GM12892 (cell line): ENCODE measurements at regions not wholly inside any gene's neighbourhood (a gene's known extent, or its start where the extent isn't known, plus 50 kb on each side); places are given as distances from the start of the nearest gene placed in this dataset.

ENCODE experiments used
- POLR2A ChIP-seq: IDR thresholded peaks from 2 replicates; pipeline ENCODE4 v1.6.1; 2011; ENCODE audit warnings: low read depth, low read length, control low read depth
- POLR2AphosphoS5 ChIP-seq: IDR thresholded peaks from 2 replicates; pipeline ENCODE4 v1.6.1; 2011; ENCODE audit warnings: low read depth, low read length, control low read depth
- TAF1 ChIP-seq: IDR thresholded peaks from 2 replicates; pipeline ENCODE4 v1.6.1; 2011; ENCODE audit warnings: low read depth, mild to moderate bottlenecking, control low read depth, low read length, borderline replicate concordance

DNA sequence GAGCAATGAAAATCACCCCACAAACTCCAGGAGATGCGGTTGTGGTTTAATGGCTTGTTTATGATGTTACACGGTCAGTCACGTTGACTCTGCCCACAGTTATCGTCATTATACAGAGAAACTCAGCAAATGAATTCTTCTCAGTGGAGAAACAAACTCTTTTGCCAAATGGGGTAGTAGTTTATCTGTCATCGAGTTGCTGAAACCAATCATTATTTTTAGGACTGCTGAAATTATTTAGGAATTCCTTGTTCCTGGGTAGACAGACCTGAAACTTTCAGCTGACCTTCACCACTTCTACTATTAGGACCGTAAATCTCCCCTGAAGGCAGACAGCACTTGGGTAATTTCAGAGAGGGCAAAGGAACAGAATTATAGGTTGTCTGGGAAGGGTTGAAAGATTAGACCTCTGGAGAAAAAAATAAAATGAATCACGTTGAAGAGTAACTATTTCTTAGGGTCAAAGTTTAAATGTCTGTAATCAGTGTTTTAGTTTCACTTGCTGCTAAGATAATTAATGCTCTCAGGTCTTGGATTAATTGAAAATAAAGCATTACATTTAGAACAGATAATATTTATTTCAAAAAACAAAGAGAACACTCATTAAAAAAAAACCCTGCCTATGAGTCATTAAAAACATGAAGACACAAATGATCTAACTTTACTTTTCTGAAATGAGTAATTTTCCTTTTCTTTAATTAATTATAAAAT lies 52.1 kb upstream of the LYPD6 start:
- TF ChIP-seq POLR2A (no peak), POLR2AphosphoS5 (no peak), TAF1 (no peak)
